D721Med (cell line): ENCODE measurements at regions not wholly inside any gene's neighbourhood (a gene's known extent, or its start where the extent isn't known, plus 50 kb on each side); places are given as distances from the start of the nearest gene placed in this dataset.

Source experiments
- DNase-seq: peaks from one replicate; pipeline ENCODE4 v3.0.0; 2011; ENCODE audit warnings: low spot score; ENCODE audit not compliant: insufficient read length
- FAIRE-seq: peaks from 2 replicates; lab custom pipeline; 2011; peaks lifted over from hg19 to GRCh38; lab: Jason Lieb, UNC
- CTCF ChIP-seq: IDR thresholded peaks from 2 replicates; pipeline ENCODE4 v1.5.1; 2012; ENCODE audit warnings: mild to moderate bottlenecking, control low read depth; ENCODE audit not compliant: insufficient read depth; ENCODE audit errors: missing control alignments

GRCh38 chr4:124432500-124432899, 280.0 kb downstream of the ANKRD50 start:
- TF ChIP-seq CTCF, result no peak
- DNase-seq (no peak), FAIRE-seq (no peak)

GRCh38 chr4:124433044-124433443, 279.5 kb downstream of the ANKRD50 start:
- FAIRE-seq (no peak), DNase-seq (no peak)
- no peak for TF ChIP-seq CTCF

- FAIRE-seq (no peak), DNase-seq (no peak)
- no peak for TF ChIP-seq CTCF
Measured at GRCh38 chr4:124433500-124433899, 279.0 kb downstream of the ANKRD50 start.

GRCh38 chr4:124435274-124435950, 277.1 kb downstream of the ANKRD50 start:
- DNase-seq, result no peak
- TF ChIP-seq CTCF, result no peak
- FAIRE-seq, result no peak

GRCh38 chr4:124437853-124438495, 274.6 kb downstream of the ANKRD50 start:
- no peak for TF ChIP-seq CTCF
- DNase-seq (no peak), FAIRE-seq (no peak)

GRCh38 chr4:124445071-124445470, 267.5 kb downstream of the ANKRD50 start:
- no peak for TF ChIP-seq CTCF
- DNase-seq (no peak), FAIRE-seq (no peak)

GRCh38 chr4:124449881-124450280, 262.7 kb downstream of the ANKRD50 start:
- DNase-seq (no peak), FAIRE-seq (no peak)
- no peak for TF ChIP-seq CTCF
